HPDE6-E6E7 (cell line): ENCODE measurements at regions not wholly inside any gene's neighbourhood (a gene's known extent, or its start where the extent isn't known, plus 50 kb on each side); places are given as distances from the start of the nearest gene placed in this dataset.

Source experiments
- DNase-seq: peaks from one replicate; pipeline ENCODE4 v3.0.0; 2011; ENCODE audit warnings: missing footprints; ENCODE audit errors: extremely low spot score

DNA sequence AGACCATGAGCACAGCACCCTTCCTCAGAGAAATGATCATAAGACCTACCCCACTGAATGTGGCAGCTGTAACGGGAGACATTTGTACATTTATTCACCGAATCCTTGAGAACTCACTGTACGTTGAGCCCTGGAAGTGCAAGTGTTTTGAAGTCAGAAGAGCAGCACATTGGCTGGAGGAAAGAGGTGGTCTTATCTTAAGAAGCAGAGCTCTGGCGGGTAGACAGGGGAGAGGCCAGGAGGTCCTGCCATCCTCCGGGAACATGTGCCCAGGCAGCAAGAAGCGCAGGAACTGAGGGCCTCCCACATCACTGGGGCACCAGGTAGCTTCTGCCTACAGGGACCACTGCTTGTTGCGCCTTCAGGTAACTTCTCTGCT, 169.2 kb upstream of the IRF2BP2 start:
- DNase-seq = no peak

DNA sequence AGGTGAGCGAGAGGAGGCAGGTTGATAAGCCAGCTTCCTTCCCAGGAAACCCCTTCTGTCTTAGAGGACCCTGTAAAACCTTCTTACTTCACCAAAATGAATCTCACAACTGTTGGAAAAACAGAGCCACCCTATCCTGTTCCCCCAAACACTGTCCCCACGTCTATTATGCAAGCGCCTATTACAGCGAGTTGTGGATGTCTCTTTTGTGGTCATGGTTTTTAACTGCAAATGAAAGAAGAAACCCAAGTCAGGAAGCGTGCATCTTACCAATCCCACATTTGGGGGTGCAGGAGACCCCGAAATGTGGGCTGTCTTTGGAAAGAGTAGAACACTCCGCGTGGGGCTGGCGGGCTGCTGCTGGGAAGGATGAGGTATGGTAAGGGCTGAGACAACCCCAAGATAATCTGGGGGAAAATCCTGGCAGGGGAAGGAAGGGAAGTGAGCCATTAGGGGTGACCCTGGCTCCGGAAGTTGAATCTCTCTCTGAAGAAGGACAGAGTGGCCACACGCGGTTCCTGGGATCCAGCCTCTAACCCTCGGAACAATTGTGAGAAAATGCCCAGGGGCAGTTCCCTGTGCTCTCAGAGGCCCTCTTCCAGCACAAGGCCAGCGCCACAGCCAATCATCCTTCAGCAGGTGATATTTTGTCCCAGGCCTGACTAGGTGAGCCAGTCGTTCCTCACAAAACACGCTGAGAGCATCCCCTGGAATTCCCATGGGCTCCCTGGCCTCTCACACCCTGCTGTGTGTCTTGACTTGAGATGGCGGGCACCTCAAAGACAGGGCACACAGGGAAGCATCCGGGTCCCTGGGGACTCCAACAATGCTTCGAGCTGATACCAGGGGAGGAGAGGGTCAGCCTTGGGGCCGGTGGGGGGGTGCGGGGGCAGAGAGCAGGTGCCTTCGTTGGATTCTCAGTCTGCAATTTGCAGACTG, 168.5 kb upstream of the IRF2BP2 start:
- no peak for DNase-seq

DNA sequence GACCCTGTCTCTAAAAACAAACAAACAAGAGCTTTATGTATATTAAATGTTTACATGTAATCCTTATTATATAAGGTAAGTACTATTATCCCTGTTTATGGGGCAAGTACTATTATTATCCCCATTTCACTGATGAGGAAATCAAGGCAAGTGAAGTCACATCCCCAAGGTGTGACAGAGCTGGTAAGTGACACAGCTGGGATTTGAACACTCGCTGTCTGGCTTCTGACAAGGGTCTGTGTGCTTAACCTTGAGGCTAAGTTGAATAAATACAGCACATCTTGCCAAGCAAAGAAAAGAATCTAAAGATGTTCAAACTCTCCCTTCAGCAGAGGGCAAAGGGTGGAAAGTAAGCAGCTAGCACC, 167.9 kb upstream of the IRF2BP2 start:
- DNase-seq = no peak

DNA sequence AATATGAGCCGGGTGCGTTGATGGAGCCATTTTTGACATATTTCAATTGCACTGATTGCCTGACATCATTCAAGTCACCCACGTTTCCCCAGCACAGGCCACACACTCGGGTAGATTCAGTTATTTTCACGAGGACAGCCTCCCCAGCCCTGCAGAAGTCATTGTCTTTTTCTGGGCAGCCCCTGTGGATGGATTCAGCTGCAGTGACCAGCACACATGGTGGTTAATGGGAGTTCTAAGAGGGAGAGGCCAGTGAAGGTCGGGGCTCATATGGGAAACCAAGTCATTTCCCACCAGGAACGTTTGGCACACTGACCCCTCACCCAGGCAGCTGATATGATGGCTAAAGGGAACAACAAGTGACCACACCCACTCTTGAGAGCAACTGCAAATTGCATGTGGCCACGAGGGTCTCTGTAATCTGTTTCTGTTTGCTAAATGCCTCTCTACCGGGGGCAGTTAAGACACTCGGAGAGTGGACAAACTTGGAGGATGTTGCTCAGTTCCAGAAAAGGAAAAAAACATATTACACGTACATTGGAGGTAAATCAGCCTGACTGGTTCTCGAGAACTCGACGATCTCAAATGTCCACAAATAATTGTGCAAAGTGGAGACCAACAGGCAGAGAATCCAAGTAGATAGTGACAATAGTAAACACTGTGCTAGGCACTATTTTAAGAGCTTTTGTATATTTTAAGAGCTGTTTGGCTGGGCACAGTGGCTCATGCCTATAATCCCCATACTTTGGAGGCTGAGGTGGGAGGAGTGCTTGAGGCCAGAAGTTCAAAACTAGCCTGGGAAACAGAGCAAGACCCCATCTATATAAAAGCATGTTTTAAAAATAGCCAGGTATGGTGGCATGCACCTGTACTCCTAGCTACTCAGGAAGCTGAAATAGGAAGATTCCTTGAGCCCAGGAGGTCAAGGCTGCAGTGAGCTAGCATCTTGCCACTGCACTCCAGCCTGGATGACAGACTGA, 167.2 kb upstream of the IRF2BP2 start:
- DNase-seq = no peak

DNA sequence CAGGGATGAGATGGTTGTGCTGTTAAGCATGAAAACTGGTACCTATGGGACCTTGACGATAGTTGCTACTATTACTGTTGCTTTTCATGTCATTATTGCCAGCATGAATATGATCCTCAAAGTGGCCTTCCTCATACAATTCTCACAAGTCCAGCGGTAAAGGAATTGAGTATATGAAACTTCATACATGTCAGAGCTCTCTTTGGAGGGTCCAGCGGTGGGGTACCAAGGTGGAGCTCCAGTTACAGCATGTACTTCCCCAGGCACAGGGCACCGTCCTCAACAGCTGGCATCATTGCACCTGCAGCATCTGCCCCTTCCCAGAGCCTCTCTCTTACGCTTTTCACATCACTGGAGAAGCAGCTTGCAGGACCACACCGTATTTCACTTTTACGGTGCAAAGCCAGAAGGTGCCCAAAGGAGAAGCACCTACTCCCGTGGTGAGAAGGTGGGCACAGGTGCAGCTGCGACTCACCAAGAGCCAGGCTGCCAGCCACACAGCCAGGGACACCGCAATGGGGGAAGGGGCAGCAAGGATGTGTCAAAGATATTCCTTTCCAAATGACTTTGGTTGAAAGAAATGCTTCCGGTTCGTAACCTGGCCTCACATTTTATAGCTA, 166.4 kb upstream of the IRF2BP2 start:
- DNase-seq = no peak

DNA sequence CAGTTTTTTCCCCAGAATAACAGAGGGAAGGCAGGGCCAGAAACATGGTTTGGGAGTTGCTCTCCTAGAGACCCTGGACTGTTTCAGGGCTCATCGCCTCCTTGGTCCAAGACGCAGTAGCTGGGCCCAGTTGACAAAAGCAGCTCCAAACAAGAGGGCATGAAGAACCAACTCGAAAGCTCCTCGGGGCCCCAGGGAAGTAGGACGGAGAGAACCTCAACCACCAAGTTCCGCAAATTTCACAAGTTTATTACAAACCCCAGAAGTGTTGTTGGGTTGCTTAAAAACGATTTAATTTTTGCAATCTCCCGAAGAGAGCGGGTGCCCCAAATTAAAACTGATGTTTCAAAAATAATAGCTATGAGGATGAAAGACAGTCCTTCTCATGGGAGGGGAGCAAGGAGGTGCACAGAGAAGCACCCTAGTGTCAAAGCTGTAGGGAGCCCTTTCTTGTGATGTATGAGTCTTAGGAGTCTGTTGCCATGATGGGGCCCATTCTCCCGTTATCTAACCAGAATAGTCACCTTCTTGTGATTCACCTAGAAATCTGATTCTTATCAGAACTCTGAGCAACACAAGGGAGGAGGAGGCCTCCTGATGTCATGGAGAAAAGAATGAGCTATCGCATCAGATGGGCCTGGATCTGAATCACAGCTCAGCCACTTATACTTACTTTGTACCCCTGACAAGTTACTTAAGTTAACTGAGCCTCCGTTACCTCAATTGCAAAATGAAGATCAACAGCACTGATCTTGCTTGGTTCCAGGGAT, 165.7 kb upstream of the IRF2BP2 start:
- no peak for DNase-seq

DNA sequence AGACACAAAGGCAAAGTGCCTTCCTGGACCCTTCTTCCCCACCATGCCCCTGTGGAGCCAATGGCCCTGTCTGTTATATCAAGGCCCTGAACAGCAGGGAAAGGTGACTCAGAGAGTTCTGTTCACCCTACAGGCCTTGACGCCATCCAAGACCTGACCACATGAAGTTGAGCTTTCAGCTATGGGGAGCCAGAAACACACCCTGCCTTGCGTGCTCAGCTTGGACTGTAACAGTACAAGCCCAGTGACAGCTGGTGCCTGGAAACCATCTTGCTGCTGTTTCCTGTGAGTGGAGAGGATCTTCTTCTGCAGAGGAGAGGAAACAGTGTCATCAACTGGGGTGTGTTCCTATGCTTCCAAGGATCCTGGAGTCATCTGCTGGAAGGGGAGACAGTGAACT, 165.0 kb upstream of the IRF2BP2 start:
- DNase-seq = no peak

DNA sequence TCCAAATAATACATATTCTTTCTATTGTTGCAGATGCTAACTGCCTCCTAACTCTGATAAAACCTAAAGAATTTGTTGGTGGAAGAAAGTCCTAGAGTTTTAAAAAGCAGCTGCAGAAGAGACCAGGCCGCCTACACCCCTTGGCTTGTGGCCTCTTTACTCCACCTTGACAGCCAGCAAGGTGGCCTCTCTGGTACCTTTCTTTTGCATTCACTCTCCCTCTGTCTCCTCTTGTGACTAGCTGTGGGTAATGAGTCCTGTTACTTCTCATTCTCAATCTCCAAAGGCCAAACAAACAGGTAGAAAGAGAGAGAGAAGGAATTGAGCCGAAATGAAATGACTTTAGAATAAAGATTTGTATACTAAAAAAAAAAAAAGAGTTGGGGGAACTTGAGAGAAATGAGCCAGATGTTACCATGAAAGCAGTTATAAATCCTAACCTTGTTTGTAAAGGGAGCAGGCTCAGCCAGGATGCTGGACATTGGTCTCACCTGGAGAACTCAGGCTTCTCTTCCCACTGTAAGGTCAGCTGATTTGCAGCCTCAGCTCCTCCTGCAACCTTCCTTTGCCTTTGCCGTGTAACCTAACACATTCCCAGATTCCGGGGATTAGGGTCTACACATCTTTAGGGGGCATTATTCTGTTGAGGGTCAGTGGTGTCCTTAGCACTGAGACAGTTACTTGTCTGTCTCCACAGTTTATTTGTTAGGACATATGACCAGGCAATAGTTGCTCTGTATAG, 164.1 kb upstream of the IRF2BP2 start:
- DNase-seq = no peak

DNA sequence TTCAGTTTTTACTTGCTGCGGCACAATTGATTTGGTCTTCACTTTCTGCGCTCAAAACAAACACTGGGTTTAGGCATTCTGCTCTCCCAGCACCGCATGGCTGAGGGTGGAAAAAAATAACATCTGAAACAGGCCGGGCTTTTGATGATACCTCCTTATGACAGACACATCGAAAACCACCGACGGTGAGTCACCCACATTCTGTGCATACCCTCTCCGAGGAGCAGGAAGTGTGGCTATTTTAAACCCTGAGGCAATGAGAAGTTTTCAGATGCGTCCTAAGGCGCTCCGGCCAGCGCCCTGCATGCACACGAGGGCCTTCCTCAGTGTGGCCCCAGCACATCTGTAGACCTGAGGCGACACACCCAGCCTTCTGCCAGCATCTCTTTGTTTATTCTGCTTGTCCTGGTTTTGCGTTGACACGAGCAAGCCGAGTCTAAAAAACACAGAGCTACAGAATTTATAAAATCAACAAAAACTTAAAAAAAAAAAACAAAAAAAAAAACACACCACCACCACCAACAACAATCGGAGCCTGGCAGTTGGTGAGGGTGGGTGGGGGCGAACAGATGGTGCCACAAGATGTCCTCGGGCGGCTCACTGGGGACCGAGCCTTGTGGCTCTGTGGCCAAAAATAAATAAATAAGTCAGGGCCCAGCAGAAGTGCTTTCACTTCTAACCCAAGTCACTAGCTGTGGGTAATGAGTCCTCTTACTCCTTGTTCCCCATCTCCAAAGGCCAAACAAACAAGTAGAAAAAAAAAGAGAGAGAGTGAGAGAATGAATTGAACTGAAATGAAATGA, 162.6 kb upstream of the IRF2BP2 start:
- peak; percentile 94 for DNase-seq

DNA sequence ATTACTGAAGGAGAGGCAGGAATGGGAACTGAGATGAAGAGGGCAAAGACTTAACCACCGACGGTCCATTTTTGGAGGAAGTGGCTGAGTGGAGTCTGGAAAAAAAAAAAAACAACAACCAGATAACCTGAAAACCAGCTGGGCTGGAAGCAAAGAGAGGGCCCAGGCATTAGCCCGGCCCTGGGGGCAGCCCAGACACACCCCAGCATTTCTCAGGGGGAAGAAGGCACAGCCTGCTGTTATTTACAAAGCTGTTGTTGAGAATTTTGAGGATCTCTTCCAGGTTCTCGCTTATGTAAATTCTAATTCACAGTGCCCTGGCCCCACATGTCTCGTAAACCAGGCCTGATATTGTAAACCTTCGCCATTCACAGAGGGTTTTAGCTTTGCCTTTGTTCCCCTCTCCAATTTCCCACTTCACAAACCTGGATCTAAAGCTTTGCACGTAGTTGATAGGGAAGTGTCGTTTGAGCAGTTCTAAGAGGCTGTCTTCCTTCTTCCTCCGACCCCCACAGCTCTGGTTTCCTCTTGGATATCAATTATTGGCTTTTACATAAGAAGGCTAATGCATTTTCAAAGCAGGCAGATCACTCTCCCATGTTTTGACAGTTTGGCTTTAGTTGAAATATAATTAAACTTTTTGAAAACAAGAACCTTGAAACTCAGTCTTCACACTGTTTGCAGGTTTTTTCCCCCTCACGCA, 161.8 kb upstream of the IRF2BP2 start:
- no peak for DNase-seq

DNA sequence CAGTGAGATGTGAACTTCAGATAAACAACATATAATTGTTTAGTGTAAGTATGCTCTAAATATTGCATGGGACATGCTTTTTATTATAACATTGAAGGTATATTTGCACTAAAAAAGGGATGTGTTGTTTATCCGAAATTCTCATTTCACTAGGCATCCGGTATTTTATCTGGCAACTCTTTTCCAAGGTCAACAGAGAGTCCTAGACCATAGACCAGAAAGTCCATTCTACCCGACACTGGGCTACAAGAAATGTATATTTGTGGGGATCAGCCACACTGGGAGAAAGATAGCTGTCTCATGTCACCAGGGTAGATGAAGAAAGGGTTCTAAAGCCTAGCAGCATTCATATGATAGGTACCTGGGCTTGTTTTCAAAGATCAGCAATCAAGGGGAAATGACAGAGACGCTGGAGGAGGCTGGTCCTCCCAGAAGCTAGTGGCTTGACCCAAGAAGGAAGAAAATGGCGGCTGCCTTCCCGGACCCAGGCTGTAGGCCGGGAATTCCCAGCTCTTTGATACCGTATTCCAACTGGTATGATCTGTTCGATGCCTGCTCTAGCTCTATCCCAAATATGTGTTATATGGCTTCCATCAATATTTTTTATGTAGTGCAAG, 161.1 kb upstream of the IRF2BP2 start:
- no peak for DNase-seq

DNA sequence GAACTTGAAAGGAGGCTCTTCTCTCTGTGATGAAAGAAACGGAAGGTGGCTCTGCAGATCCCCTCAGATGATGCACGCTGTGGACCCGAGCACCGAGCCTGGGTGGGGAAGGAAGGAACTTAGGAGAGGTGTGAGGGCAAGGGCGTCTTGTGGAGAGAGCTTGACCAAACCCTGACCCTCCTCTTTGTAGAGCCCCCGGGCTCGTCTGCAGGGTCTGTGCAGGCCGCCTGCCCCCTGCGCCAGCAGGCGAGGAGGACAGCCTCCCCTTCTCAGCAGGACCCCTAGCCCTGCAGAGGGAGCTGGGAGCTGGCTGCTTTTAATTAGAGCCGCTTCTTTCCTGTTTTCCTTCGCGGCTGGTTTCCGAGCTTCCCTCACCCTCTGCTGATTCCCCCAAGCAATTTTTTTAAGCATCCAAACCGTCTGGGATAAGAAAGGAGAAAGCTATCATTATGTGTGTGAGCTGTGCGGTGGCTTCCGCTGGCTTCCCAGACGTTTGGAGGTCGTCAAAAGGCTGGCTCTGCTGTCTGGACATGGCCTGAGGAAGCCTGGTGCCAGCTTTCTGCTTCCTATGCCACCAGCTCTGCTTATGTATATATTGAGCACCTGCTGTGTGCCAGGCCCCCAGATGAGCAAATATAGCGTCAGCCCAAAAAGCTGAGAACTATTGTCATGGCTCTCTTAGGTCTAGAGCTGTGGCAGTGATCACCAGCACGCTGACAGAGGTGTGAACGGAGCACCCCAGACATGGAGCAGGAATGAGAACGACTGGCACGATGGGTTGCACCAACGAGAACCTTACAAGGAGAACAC, 160.2 kb upstream of the IRF2BP2 start:
- DNase-seq = no peak

DNA sequence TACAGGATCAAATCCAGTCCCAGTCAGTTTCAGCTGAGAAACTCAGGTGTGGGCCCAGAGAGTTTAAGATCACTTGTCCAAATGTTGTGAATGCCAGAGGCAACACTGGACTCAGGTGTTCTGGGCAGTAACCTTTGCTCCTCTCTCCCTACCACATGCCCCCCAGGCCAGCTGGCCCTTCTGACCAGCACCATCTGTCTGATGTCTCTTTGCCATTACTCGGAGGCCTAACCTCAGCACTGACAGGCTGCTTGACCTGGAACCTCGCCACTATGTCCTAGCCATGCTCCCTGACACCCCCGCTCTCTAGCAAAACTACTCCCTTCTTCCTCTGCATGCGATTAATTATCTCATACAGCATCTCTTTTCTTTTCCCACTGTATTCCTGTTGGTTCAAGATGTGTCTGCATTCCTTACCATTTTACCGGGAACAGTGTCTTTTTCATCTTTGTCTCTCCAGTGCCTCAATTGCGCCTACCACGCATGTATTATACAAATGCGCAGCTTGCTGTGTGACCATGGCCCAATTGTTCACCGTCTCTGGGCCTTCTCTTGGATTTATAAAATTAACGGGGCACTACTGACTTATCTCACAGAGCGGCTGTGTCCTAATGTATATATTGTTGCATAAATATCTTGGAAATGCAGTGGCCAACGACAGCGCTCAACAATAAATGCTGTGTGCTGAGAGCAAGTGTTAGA, 159.5 kb upstream of the IRF2BP2 start:
- no peak for DNase-seq

DNA sequence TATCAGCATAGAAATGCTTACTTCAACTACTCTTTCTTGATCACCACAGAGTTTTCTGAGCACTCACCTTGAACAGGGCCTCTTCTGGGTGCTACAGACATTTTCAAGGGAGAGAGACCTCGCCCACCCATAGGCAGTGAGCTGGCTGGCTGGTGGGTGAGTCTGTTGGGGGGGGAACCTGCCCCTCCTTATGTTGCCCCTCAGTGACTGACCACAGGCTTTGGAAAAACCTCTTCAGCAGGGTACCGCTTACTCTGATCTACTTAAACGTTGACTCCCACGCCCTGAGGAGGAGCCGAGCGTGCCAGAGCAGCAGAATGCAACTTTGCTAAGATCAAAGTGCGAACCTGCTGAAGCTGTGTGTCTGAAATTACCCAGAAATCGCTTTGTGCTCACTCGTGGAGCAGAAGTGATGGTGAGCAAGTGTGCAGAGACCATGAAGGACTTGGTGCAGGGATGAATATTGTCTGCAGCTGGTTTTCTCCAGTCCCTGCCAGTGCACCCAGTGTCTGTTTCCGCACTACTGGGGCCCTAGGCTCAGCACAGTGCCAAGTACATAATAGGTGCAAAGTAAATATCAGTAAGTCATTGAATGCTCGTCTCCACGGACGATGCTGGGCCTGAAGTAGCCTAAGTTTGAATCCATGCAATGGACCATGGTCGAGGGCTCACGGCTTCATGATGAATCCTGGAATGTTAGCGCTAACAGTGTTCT, 158.7 kb upstream of the IRF2BP2 start:
- DNase-seq = no peak

DNA sequence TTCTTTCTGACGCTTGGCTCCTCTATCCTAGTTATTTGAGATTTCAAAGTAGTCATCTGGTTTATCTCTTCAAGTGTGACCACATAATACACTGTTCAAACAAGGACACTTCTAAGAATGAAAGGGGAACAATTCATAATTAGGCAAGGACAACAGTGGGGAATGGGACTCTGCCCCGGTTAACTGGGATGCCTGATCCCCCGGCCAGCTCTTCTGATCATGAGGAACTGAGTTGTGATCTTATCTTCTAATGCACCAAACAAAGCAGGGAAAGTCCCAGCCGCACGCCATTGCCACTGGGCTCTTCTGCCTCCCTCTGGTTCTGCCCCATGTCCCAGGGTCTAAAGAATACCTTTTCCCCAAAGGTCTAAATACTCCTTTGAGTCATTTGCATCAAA, 158.2 kb upstream of the IRF2BP2 start:
- no peak for DNase-seq

DNA sequence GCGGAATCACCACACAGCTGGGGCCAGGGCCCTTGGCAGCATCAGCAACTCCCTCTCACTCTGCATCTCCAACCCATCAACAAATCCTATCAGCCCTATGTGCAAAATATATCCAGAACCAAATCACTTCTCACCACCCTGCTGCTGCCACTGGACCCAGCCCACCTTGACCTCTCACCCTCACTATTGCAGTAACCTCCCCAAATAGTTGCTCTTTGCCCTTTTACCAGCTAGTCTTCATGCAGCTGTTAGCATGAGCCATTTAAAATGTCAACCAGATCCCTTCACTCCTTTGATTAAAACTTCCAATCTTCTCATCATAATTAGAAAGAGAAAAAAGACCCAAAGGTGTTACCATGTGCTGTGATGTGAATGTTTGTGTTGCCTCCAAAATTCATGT, 155.7 kb upstream of the IRF2BP2 start:
- DNase-seq = no peak

DNA sequence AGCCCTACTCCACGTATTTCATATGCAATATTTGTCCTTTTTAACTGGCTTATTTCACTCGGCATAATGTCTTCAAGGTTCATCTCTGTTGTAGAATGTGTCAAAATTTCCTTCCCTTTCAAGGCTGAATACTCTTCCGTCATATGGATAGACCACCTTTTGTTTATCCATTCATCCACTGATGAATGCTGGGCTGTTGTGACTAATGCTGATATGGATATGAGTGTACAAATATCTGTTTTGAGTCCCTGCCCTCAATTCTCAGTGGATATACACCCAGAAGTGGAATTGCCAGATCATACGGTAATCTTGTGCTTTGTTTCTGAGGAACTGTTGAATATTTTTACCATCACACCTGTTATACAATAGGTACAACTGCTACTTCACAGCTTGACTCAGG, 155.2 kb upstream of the IRF2BP2 start:
- DNase-seq = no peak
